Activated CD4-positive, alpha-beta T cell treated with anti-CD3 and anti-CD28 coated beads, Interleukin-2, amount 50 U/mL, for 1 hour (primary cell): ENCODE measurements at regions not wholly inside any gene's neighbourhood (a gene's known extent, or its start where the extent isn't known, plus 50 kb on each side); places are given as distances from the start of the nearest gene placed in this dataset.

Experiments used
- DNase-seq: peaks from one replicate; pipeline ENCODE4 v3.0.0-alpha.2; 2020

DNA sequence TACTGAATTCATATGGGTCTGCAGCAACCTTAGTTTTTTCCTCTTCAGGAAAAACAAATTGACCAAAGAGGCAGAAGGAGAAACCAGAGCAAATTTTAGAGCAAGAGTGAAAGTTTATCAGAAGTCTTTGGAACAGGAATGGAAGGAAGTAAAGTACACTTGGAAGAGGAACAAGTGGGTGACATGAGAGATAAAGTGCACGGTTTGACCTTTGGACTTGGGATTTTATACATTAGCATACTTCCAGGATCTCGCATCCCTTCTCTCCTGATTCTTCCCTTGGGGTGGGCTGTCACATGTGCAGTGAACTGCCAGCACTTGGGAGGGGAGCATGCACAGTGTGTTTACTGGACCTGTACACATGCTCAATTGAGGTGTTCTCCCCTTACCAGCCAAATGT, 754.8 kb upstream of the ADAMTS5 start:
- no peak for DNase-seq

DNA sequence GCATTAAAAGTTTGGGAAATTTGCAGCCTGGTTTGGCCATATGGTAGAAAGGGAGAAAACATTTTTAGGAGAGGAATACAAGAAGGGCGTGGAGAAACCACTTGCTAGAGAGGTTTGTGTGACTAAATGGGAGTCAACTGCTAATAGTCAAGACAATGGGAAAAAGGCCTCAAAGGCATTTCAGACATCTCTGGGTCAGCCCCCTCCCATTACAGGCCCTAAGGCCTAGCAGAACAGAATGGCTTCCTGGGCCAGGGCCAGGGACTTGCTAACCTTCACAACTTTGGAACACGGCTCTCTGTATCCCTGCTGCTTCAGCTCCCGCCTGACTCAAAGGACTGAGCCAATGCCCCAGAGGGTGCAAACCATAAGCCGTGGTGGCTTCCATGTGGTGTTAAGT, 752.3 kb upstream of the ADAMTS5 start:
- DNase-seq: no peak

DNA sequence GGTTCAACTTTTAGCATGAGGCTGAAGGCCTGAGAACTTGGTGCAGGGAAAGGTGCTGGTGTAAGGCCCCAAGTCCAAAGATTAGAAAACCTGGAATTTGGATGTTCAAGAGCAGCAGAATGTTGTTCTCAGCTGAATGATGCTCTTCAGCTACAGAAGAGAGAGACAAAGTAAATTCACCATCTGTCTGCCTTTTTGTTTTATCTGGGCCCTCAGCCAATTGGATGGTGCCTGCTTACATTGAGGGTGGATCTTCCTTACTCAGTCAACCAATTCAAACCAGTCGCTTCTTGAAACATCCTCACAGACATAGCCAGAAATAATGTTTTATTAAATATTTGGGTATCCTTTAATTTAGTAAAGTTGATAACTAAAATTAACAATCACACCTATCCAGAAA, 748.2 kb upstream of the ADAMTS5 start:
- DNase-seq: no peak

GRCh38 chr21:27713154-27714109, 746.5 kb upstream of the ADAMTS5 start:
- no peak for DNase-seq

DNA sequence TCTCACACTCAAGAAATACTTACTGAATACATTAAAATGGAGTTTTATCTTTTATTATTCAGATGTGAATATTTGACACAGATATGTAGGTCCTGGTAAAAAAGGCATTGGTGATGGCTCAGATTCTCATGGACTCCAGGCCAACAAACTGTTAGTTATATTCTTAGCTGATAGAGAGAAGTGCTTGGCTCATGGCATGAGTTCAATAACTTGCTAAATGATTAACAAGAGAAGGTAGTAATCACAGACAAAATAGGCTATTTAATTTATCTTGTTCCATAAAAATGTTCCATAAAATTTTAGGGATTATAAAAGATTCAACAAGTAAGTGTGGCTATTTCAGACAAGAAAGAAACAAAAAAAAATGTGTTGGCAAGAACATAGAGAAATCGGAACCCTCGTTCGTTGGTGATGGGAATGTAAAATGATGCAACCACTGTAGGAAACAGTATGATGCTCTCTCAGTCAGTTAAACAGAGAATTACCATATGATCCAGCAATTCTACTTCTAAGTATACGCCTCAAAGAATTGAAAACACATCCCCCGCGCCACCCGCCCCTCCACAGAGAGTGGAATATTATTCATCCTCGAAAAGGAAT, 737.8 kb upstream of the ADAMTS5 start:
- no peak for DNase-seq

DNA sequence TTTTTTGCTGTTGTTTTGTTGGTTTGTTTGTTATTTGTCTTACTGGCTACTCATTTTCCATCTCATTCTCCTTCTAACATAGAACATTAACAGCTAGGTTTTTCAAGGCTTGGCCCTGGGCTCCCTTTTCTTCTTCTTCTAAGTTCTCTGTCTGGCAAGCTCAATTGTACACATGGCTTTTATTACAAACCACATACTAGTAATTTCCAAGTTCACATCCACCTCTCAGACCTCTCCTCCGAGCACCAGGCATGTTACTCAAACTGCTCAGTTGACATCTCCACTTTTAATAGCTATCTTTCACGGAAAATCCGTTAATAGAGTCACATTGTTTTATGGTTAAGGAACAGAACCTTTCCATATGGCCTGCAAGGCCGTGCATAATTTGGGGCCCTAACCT, 736.9 kb upstream of the ADAMTS5 start:
- DNase-seq: no peak

- DNase-seq: peak; percentile 41
These were observed 734.2 kb upstream of the ADAMTS5 start for GRCh38 chr21:27700974-27701614.

DNA sequence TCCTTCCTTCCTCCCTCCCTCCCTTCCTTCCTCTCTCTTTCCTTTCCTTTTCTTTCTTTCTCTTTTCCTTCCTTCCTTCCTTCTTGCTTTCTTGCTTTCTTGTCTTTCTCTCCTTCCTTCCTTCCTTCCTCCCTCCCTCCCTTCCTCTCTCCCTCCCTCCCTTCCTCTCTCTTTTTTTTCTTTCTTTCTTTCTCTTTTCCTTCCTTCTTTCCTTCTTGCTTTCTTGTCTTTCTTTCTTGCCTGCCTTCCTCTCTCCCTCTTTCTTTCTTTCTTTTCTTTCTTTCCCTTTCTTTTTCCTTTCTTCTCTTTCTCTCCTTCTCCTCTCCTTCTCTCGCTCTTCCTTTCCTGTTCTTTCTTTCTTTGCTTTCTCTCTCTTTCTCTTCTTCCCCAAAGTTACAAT, 728.4 kb upstream of the ADAMTS5 start:
- DNase-seq: no peak

DNA sequence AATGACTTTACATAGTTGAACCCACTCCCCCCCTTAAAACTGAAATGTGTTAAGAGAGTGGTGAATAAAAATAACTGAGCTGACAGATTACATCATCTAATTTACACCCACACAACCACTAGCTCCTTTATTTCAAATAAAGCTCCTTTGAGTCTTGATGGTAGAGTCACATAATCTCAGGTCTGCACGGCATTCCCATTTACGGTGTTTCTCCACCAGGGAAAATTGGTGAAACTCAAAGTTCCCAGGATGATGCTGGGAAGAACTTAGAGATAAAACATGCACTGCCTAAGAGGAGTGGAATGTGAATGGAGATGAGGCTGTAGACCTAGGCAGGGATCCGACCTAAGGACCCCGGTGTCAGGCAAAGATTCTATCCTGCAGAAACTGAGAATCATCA, 727.8 kb upstream of the ADAMTS5 start:
- DNase-seq: no peak

DNA sequence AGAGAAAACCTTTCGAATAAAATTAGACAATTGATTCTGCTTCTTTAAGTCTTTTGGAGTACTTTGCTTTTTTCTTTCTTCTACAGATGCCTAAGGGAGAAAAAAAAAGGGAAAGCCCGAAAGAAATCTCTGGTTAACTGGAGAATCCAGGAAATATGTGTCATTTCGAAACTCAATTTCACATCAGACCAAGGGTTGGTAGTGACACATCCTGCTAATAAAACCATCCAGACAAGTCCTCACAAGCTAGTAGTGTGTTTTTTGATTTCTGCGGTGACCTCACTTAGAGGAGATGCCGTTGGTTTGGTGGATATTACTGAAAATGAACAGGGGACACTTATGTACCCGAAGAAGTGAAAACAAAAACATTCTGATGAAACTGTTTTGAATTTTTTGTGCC, 726.5 kb upstream of the ADAMTS5 start:
- DNase-seq: no peak

DNA sequence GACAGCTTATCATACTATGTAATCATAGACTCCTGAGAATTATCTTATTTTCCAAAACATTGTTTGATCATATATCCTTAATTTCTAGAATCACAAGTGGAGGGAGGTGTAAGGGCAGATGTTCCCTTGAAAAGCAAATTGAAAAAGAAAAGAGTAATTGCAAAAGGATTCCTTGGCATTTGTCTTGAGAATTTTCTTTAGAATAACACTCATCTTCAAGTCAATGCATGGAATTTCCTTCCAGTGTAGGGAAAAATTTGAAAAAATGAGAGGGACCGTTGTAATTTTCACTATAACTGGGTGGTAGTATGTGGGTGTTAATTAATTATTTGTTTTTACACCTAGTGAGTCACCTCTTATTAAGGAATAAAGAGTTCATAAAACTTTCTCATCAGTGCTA, 724.6 kb upstream of the ADAMTS5 start:
- no peak for DNase-seq

DNA sequence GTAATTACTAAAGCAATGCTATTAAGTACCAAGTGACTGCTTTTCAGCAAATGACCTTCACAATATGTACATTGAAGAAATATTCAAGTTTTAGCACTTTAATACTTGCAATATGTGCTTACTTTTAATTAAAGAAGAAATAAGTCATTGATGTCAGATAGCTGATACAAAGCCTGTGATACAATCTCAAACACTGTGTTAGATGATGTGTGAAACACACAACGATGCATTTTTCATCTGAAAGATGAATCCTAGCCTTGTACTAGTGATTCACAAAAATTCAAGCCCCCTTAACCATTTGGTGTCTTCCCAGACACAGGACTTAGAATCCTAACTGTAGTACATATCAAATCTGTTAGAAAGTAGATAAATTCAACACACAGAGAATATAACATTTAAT, 724.1 kb upstream of the ADAMTS5 start:
- no peak for DNase-seq

- DNase-seq: no peak
These were observed 723.5 kb upstream of the ADAMTS5 start for GRCh38 chr21:27690426-27690825.

DNA sequence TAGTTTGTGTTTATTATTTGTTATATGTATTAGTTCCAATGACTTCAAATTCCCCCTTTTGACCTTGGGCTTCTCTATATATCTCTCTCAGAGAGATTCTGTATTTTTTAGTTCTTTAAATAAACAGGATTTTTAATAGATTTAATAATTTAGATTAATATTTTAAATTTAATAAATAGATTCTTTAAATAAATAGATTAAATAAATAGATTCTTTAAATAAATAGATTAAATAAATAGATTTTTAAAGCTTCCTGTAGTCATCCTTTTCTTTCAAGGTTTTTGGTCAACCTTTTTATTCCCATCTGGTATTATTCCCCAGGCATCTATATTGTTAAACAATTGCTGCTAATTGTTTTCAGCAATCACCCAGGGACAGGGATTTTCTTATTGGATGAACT, 721.9 kb upstream of the ADAMTS5 start:
- no peak for DNase-seq

GRCh38 chr21:27683292-27683691, 716.4 kb upstream of the ADAMTS5 start:
- no peak for DNase-seq

GRCh38 chr21:27681841-27682240, 715.0 kb upstream of the ADAMTS5 start:
- no peak for DNase-seq

DNA sequence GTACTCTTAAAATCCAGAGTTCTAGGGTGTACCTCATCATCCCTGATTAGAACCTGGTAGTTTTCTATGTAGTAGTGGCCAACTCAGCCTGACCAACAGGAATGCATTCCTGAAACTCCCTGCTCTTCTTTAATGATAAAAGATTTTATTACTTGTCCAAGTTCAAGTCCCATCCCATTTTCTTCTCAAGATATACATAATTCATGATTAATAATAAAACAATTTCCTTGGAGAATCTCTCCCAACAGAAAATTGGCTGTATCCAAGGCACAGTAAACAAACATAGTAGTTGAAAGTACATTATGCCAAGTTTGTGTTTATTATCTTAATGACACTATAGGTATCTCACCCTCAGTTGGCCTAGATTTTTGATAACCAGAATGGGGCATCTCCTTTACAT, 714.1 kb upstream of the ADAMTS5 start:
- no peak for DNase-seq

DNA sequence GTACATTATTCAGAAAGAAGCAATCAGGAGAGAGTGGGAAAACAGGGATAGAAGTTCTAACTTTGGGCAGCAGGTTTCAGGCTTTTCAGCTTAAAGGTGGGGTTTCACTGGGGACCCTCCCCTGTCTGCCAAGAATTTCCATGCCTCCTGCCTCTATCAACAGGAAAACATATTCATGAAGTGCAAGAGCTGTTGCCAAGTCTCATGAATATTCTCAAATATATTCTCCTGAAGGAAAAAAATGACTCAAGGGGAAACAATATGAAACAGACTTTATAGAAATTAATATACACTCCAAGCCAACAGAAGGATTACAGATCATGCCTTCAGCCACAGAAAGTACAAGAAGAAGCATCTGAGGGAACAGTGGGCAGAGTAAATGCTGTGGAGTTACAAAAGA, 713.3 kb upstream of the ADAMTS5 start:
- no peak for DNase-seq

- no peak for DNase-seq
These were observed 711.6 kb upstream of the ADAMTS5 start for GRCh38 chr21:27678511-27678910.

DNA sequence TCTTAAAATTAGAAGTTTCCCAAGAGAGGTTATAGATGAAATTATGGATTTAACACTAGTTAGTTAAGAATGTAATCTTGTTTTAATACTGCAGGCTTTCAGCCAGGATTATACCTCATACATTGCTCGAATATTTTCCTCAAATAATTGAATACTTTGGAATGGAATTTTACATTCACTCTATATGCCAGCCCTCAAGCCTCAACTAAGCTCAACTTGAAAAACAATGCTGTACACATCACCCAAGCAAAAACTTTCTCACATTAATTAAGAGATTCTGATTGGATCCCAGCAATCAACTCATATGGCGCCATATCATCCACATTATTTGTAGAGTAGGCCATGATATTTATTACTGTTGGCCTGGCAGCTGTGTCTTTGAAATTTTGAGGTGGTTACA, 710.7 kb upstream of the ADAMTS5 start:
- DNase-seq: no peak

GRCh38 chr21:27675306-27675705, 708.4 kb upstream of the ADAMTS5 start:
- no peak for DNase-seq

- no peak for DNase-seq
These were observed 707.2 kb upstream of the ADAMTS5 start for GRCh38 chr21:27674041-27674615.

GRCh38 chr21:27673581-27673980, 706.7 kb upstream of the ADAMTS5 start:
- DNase-seq: no peak

DNA sequence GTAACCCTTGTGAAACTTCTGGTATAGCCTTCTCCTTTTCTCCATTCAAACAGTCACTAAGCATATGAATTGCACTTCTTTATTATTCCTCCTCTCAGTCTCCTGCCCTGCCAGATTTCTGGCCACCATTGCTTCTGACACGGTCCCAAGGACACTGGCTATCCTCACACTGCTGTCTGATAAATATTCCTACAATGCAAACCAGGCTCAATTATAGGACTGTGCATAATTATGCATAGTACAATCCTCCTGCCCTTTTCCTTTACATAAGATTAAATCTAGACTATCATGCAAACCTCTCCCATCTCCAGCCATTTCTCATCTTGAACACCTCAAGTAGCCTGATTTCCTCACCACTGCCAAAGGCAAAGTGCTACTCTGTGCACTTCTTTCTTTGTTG, 704.3 kb upstream of the ADAMTS5 start:
- DNase-seq: no peak
